HG03378 (cell line): ENCODE measurements at regions not wholly inside any gene's neighbourhood (a gene's known extent, or its start where the extent isn't known, plus 50 kb on each side); places are given as distances from the start of the nearest gene placed in this dataset.
"Not testable (repeated sequence)": the region's sequence is repeated elsewhere in the genome, so short reads cannot be mapped to it uniquely, and the experiment has no call there.

Experiments used
- ATAC-seq: cut with Tn5 transposase; IDR thresholded peaks from one replicate; pipeline ENCODE4 v1.9.1; 2021; ENCODE audit warnings: mild to moderate bottlenecking, moderate library complexity; ENCODE audit not compliant: unreplicated experiment

GRCh38 chr10:3661271-3661670 is 123.7 kb downstream of the KLF6 start:
- ATAC-seq = no peak

GRCh38 chr10:3660753-3661152 is 124.3 kb downstream of the KLF6 start:
- ATAC-seq = no peak

- no peak for ATAC-seq
These were observed 125.6 kb downstream of the KLF6 start for GRCh38 chr10:3659203-3659917.

DNA sequence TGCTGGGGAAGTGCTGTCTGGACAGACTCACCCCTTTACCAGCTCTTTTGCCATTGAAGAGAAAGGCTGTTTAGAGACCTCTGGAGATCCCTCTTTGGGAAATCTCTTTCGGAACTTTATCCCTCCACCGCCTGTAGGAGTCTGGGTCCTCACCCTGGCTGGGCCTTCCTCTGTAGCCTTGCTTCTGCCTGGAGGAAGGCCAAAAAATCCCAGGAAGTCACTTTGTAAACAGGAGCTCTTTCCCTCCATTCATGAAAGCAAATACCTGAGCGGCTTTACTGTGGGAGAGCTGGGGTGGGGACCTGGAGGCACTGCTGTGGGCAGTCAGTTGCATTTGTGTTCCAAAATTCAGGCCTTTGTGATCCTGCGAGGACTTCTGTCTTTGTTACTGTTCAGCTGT is 126.2 kb downstream of the KLF6 start:
- ATAC-seq = no peak

DNA sequence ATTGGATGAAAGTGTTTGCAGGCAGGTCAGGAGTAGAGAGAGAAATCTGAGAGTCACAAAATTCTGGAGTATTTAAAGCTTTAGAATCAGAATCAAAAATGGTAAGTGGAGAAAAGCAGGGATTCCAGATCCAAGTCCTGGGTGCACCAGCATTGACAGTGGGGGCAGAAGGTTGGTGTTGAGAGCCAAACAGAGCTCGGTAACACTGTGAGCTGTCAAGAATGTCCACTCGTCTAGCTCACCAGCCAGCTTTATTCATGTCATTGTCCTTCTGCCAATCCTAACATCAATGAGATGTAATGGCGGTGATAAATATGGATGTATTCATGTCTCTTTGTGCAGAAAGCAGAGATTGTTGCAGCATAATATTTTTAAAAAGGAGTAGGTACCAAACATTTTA is 128.8 kb downstream of the KLF6 start:
- ATAC-seq = no peak

DNA sequence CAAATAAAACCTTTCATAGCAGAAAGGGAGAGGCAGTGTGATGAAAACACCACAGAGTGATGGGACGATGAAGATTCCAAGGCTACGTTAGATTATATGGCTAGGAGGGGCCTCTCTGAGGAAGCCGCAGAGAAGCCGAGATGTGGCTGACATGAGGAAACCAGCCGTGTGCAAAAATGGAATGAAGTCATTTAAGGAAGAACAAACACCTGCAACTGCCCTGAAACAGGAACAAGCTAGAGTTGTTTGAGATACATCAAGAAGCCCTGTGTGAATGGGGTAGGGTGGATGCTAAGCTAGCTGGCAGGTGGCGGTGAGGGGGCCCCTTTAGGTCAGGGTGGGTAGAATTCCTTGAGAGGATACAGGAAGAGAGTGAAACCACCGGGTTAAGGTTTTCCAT is 129.5 kb downstream of the KLF6 start:
- ATAC-seq = no peak

DNA sequence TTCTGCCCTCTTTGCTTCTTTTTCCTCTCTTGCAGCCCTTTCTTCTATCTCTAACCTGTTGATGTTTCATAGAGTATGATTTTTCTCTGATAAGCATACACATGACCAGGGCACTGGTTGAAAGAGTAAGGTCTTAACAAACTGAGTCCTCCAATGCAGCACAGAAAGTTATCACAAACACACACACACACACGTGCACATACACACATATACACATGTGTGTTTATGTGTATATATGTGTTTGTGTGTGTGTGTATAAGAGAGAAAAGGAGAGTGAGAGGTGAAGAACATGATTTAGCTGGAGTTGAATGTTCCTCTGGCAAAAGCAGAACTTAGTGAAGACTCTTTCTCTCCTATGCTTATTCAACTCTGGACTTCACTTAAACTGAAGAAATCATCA is 130.0 kb downstream of the KLF6 start:
- no peak for ATAC-seq

DNA sequence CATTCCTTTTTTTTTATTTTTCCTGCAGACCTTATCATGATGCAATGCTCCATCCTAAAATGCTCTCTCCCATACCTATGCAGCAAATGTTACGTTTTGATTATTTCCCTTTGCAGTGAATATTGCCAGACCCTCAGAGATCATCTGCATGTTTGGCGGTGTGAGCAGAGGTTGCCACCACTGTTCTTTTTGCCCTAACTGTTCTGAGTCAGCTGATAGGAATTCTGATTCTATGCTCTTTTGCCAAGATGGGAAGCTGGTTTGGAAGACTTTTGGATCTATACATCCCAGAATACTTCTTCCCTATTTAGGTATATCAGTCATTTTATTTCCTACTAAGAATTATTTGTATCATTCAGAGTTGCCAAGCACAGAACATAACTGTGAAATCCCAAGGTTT is 130.5 kb downstream of the KLF6 start:
- no peak for ATAC-seq

GRCh38 chr10:3653303-3653702 is 131.7 kb downstream of the KLF6 start:
- not testable (repeated sequence) for ATAC-seq

DNA sequence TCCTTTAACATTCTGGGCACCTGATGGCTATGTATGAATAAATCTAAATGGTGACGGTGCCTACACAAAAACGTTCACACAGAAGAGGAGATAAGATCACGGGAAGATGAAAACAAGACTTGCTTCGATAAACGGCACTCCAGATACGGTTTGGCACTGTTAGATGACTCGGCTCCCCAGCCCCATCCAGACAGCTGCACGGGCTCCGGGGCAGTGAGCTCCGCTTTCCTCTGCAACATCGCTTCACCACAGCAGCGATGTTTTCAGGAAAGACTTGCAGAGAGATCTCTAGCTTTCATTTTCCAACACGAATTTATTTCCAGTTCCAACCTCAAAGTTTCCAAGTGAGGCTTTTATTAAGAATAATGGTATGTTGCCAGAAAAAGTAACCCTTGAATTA is 132.1 kb downstream of the KLF6 start:
- ATAC-seq = no peak

DNA sequence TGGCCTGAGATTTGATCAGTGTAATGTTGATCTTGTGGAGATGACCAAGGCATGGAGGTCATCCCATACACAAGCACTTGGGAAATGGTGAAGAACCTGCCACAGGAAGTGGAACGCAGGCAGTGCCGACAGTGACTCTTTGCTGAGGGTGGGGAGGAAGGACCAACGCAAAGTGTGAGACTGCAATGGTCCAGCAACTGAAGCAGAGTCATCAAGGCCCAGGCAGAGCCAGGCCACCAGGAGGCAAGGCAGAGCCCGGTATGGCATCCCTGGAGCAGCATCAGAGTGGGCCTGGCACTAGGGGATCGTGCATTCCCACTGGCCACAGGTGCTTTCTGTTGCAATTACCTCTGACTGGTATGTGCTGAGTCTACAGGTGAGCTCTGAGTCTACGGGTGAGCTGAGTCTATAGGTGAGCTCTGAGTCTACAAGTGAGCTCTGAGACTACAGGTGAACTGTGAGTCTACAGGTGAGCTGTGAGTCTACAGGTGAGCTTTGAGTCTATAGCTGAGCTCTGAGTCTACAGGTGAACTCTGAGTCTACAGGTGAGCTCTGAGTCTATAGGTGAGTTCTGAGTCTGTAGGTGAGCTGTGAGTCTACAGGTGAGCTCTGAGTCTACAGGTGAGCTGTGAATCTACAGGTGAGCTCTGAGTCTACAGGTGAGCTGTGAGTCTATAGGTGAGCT is 132.9 kb downstream of the KLF6 start:
- no peak for ATAC-seq

DNA sequence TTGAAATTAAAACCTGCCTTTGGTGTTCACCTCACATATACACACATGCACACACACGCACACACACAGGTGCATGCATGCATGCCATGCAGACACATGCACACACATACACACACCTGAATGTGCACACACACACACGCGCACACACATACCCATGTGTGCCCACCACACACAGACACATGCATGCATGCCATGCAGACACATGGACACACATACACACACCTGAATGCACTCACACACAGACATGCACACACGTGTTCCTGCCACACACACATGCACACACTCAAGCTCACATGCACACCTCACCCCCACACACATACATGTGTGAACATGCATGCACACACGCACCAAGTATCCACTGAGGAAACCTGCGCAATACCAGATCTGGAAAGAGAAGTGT is 136.4 kb downstream of the KLF6 start:
- ATAC-seq = no peak

DNA sequence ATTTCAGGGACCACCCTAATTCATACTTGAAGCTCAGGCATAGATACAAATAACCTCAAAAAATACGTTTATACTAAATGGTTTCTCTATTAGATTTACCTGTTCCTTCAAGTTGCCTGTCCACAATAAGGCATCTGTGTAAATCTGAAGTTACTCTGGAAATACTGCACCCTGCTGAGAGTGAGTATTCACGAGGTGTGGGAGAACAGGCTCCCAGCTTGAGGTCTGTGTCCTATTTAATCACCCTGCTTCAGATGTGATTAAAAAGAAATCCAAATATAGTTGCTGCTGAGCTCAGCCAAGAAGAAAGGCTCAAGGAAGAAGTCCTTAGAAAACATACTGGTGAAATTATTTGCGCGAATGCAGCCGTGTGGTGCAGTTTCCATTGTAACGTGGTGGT is 136.8 kb downstream of the KLF6 start:
- ATAC-seq = no peak

DNA sequence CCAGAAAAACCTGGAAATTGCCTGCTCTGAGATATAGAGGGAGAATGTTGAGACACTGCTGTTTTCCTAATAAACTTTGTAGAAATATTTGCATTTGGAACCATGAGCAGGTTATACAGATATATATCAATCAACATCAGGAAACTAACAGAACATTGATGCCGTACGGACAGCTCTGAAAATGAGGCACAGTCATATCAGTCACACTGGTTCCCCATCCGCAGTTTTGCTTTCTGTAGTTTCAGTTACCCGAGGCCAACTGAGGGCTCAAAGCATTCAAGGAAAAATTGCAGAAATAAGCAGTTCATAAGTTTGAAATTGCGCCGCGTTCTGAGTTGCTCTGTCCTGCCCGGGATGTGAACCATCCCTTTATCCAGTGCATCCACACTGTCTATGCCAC is 137.9 kb downstream of the KLF6 start:
- ATAC-seq = peak; percentile 72

- no peak for ATAC-seq
These were observed 139.6 kb downstream of the KLF6 start for GRCh38 chr10:3645406-3645805.

DNA sequence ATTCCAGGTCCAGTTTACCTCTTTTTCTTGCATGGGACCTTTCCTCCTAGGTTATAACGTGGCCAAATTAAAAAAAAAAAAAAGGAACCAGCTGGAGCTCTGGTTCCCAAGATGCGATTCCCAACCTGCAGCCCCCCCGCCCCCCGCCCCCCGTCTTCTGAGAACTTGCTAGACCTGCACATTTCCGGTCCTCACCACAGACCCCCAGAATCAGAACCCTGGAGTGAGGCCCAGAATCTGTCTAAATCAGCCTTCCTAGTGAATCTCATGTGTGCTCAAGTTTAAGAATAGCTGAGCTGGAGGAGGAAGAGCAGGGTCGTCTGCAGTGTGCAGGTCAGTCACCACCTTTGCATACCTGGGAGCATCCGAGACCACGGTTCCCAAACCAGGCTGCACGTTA is 144.2 kb downstream of the KLF6 start:
- no peak for ATAC-seq

DNA sequence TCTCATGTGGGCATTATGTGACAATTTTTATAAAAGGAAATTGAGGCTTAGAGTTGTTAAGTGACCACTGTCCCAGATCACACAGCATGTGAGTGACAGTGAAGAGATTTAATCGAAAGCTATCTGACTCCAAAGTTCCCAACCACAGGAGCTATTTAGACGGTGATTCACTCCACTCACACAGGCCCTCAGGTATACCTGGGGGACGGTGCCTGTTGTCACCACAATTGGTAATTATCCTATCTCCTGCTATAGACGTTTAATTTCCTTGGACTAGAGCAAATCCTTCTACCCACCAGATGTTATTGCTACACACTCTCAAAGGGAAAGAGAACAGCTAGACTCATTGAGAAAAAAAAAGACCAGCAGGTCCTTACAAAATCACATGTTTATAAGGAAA is 145.5 kb downstream of the KLF6 start:
- no peak for ATAC-seq

GRCh38 chr10:3636356-3637181 is 148.4 kb downstream of the KLF6 start:
- no peak for ATAC-seq

DNA sequence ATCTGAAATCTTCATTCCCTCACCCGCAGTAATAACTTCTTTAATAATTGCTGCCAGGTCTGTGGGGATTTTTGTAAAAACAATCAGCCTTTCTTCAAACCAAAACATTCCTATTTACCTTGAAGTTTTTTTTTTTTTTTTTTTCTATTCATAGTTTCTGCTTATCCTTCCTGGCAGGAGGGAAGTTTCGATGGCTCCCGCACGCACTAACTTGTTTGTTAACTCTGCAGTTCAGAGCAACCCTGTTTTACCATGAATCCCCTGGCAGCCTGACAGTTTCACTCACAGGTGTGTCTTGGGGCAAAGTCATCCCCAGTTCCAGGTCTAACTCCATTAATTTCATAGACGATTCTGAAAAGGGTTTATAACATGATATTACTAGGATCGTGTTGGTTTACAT is 149.3 kb downstream of the KLF6 start:
- ATAC-seq = no peak

DNA sequence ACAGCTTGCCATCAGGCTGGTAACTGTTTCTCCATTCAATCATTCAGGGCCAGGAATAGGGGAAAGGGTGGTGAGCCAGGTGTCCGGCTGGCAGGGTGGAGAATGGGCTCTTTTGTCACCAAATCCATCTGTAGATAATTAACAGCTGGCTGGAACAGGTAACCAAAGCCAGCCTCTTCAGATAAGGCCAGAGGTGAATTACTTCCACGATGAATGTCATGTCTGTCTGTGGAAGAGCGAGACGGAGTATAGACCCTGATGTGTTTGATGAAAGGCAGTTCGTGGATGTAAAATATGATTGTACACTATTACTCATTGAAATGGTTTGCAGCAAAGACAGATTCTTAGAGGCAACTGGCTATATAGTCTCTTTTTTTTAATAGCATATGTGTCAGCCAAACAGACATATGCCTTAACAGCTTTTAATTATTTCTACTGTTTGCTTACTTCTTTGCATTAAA is 149.8 kb downstream of the KLF6 start:
- no peak for ATAC-seq

DNA sequence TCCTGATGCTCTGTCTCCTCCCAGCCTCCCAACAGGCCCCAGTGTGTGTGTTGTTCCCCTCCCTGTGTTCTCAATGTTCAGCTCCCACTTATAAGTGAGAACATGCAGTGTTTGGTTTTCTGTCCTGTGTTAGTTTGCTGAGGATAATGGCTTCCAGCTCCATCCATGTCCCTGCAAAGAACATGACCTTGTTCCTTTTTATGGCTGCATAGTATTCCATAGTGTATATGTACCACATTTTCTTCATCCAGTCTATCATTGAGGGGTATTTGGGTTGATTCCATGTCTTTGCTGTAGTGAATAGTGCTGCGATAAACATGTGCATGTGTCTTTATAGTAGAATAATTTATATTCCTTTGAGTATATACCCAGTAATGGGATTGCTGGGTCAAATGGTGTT is 150.4 kb downstream of the KLF6 start:
- not testable (repeated sequence) for ATAC-seq
